HG03342 (cell line): ENCODE measurements at regions not wholly inside any gene's neighbourhood (a gene's known extent, or its start where the extent isn't known, plus 50 kb on each side); places are given as distances from the start of the nearest gene placed in this dataset.
"Not testable (repeated sequence)": the region's sequence is repeated elsewhere in the genome, so short reads cannot be mapped to it uniquely, and the experiment has no call there.

Source experiments
- ATAC-seq: cut with Tn5 transposase; IDR thresholded peaks from one replicate; pipeline ENCODE4 v1.9.1; 2021; ENCODE audit warnings: mild to moderate bottlenecking, moderate library complexity; ENCODE audit not compliant: unreplicated experiment

GRCh38 chr1:200496937-200497336 is 87.1 kb upstream of the ZNF281 start:
- ATAC-seq, result no peak

- no peak for ATAC-seq
Measured at GRCh38 chr1:200495901-200496300, 86.1 kb upstream of the ZNF281 start.

DNA sequence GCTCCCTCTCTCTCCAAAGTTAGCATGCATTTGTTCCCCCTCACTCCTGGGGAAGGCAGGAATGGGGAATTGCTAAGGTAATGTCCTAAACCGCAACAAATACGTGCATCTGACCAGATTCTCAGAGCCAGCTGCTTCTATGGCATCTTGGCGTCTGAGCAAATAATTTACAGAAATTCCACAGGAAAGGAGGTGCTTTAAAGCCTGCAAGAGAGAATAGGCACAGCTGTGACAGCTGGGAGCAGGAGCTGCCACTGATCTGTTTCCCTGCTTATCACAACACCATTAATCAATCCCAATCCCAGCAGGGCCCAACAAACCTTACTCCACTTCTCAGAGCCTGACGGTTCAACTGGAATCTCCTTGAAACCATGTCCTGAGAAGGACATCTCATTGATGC is 83.5 kb upstream of the ZNF281 start:
- ATAC-seq, result no peak

- ATAC-seq, result no peak
Measured at GRCh38 chr1:200491103-200491502, 81.3 kb upstream of the ZNF281 start.

DNA sequence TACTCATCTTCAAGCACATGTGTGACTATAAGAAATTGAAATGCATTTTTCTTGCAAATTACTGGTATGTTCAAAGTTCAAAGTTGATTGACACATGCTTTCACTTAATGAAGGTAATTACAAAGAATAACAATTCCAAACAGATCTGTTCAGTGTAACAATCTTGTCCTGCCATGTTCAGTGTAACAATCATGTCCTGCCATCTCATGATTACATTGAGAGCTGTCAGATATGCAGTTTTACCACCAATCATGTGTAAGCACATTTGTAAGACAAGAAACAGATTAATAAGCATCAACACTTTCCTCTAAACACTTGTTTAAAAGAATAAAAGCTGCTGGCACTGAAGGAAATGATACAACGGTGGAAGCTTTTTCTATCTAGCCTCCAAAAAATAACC is 80.3 kb upstream of the ZNF281 start:
- ATAC-seq, result no peak

GRCh38 chr1:200488375-200489165 is 78.7 kb upstream of the ZNF281 start:
- ATAC-seq, result peak; percentile 63

GRCh38 chr1:200487650-200488049 is 77.8 kb upstream of the ZNF281 start:
- no peak for ATAC-seq

- no peak for ATAC-seq
Measured at GRCh38 chr1:200486634-200487033, 76.8 kb upstream of the ZNF281 start.

DNA sequence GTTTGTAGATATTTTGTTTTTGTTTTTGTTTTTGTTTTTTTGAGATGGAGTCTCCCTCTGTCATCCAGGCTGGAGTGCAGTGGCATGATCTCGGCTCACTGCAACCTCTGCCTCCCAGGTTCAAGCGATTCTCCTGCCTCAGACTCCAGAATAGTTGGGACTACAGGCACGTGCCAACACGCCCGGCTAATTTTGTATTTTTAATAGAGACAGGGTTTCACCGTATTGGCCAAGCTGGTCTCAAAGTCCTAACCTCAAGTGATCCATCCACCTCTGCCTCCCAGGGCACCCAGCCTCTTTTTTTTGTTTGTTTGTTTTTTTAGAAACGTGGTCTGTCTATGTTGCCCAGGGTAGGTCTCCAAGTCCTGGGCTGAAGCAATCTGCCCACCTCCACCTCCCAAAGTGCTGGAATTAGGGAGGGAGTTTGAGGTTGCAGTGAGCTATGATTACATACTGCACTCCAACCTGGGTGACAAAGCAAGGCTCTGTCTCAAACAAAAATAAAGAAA is 74.7 kb upstream of the ZNF281 start:
- not testable (repeated sequence) for ATAC-seq

DNA sequence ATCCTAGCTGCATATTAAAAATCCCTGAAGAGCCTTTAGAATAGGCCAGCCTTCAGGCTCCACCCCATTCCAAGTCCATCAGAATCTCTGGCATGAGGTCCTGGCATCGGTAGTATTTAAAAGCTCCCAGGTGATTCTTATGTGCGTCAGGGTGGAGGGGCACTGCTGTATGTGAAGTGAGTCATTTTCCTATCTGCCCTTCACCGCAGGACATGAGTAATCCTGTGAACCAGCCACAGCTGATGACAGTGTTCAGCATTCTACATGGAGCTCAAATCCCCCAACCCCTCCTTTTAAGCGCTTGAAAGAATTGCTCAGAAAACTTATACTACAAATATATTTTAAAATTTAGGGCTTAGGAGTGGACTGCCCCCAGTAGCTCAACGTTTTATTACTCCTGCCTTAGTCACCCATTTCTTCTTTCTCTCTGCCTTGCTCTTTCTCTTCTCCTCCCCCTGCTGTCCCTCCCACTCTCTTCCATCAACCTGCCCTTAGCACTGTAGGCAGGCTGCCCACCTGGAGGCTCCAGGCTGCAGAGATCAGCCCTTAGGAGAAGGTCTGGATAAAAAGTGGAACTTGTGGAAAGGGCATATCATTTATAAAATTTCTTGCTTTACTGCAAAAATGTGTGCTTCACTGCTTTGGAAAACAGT is 73.8 kb upstream of the ZNF281 start:
- ATAC-seq, result peak; percentile 99

DNA sequence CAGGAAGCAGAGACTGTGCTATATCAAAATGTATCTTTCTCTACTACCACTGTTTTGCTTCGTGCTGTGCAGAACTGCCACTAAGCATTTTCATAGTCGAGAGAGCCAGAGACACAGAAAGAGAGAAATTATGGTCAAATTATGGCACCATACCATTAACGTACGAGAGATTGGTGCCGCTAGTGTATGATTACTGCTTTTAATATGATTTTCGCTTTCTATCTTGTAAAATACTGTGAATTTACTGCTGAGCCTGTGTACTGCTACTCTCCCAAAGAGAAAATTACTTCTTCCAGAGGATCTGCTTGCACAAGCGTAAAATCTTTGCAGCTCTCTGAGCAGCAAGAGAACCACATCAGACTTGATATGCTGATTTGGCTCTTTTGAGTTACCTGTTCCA is 71.1 kb upstream of the ZNF281 start:
- no peak for ATAC-seq

DNA sequence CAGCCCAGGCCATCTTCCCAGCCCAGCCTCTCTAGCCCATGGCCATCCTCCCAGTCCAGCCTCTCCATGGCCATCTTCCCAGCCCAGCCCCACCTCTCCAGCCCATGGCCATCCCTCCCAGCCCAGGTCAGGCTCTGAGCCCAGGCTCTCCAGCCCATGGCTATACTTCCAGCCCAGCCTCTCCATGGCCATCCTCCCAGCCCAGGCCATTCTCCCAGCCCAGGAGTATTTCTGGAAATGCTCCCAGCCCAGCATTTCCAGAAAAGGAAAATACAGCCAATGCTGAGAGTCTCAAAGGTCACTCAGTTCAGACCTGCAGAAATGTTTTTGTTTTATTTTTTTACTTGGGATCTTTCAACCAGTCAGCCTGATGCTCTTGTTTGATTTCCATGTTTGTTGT is 70.0 kb upstream of the ZNF281 start:
- ATAC-seq, result no peak

DNA sequence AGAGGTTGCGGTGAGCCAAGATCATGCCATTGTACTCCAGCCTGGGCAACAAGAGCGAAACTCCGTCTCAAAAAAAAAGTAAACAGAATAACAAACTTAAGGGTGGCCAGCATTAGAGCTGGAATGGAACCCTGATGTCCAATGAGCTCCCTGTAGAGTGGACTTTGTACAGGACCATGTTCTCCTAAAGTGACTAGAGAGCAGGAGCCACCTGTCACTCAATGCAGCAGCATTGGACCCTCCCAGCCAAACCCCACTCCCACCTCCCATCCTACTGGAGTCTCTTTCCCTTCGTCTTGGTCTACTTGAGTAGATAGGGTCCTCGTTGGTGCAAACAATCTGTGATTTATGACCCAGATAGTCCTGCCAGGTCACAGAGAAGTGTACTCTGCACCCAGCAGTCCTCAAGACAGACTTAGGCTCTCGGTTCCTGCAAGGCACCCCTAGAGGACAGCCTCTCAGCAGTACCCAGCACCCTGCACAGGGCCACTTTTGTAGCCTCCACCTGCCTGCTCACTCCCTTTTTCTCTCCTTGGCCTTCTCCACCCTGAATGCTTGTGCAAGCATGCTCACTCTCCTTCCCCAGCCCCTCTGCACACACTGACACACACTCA is 69.2 kb upstream of the ZNF281 start:
- no peak for ATAC-seq

- ATAC-seq, result no peak
Measured at GRCh38 chr1:200478239-200478623, 68.4 kb upstream of the ZNF281 start.

GRCh38 chr1:200474633-200475032 is 64.8 kb upstream of the ZNF281 start:
- no peak for ATAC-seq

DNA sequence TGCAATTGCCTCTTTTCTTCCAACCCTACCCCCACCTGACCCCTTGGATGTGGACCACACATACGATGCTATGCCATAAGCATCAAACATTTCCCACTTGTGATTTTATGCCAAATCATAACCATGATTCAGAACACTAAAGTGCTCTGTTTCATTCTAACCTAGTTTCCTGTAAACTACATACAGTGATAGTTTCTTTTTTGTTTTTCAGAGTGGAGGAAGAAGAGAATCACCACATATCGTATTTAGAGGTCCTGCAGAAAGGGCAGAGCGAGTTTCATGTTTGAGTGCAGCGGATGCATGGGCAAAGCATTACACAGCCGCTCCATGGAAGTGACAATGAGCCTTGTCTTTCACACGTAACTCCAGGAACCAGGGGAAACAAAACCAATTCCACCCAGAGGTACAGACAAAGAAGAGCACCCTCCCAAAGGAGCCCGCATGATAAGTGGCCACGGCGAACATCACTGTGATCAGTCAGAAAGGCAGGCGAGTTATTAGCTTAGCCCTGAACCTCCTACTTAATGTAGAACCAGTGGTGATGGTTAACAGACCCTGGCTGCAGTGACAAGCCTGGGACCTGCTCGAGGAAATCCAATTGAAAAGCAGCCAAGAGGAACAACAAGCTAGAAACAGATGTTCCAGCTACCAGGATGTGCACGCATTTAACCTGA is 64.0 kb upstream of the ZNF281 start:
- peak; percentile 81 for ATAC-seq

- ATAC-seq, result no peak
Measured at GRCh38 chr1:200471739-200472138, 61.9 kb upstream of the ZNF281 start.

GRCh38 chr1:200468264-200469001 is 58.6 kb upstream of the ZNF281 start:
- ATAC-seq, result no peak

DNA sequence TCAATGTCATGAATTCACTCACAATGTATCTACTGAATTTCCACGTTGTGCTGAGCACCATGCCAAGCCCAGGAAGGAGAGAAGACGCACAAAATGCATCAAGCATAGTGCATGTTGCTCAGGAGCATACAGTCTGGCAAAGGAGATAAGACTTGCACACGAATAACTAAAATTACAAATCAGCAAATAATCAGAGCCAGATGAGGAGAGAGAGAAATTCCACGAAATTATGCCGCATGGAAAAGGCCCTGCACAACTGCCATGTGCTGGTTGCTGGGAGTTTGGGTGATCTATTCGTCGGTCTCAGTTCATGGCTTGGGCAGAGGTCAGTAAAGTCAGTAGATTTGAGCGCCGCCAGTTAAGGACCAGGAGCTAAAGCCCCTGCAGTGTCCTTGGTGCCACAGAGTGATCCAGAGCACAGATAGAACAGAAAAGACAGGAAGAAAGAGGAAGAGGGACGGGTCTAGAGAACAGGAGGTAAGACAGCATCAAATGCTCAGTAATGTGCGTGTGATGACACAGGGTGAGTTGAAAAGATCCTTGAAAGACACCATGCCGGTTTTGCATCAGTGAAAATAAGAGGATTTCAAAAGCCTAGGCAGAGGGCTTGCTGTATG is 55.1 kb upstream of the ZNF281 start:
- ATAC-seq, result no peak
